ENCODE measurements at regions not wholly inside any gene's neighbourhood (a gene's known extent, or its start where the extent isn't known, plus 50 kb on each side); places are given as distances from the start of the nearest gene placed in this dataset.

- no peak for TF ChIP-seq EP300 (IDR thresholded peaks at IDR 0.05)
- TF ChIP-seq POLR2A (IDR thresholded peaks at IDR 0.05) = no peak
Observed at GRCh38 chr19:31100206-31100590, 249.0 kb downstream of the TSHZ3 start.
